Femur (tissue), 1 donor: ENCODE measurements at regions not wholly inside any gene's neighbourhood (a gene's known extent, or its start where the extent isn't known, plus 50 kb on each side); places are given as distances from the start of the nearest gene placed in this dataset.

Experiments used
- DNase-seq: peaks from one replicate; pipeline ENCODE4 v3.0.0-alpha.2; 2017

GRCh38 chr7:46343802-46344201, 422.7 kb upstream of the IGFBP3 start:
- DNase-seq: no peak

GRCh38 chr7:46322937-46323336, 401.9 kb upstream of the IGFBP3 start:
- DNase-seq: no peak

- no peak for DNase-seq
Observed at GRCh38 chr7:46321556-46322205, 400.6 kb upstream of the IGFBP3 start.

GRCh38 chr7:46320956-46321355, 399.9 kb upstream of the IGFBP3 start:
- DNase-seq: no peak

GRCh38 chr7:46319841-46320240, 398.8 kb upstream of the IGFBP3 start:
- DNase-seq: no peak

GRCh38 chr7:46318276-46318675, 397.2 kb upstream of the IGFBP3 start:
- no peak for DNase-seq

GRCh38 chr7:46317256-46317655, 396.2 kb upstream of the IGFBP3 start:
- no peak for DNase-seq

- DNase-seq: no peak
Observed at GRCh38 chr7:46315891-46316290, 394.8 kb upstream of the IGFBP3 start.

GRCh38 chr7:46301677-46302076, 380.6 kb upstream of the IGFBP3 start:
- DNase-seq: no peak

- no peak for DNase-seq
Observed at GRCh38 chr7:46297515-46297914, 376.4 kb upstream of the IGFBP3 start.

- DNase-seq: no peak
Observed at GRCh38 chr7:46296526-46296925, 375.5 kb upstream of the IGFBP3 start.

- DNase-seq: no peak
Observed at GRCh38 chr7:46294381-46294780, 373.3 kb upstream of the IGFBP3 start.

GRCh38 chr7:46292741-46293140, 371.7 kb upstream of the IGFBP3 start:
- DNase-seq: no peak

- DNase-seq: peak; percentile 31
Observed at GRCh38 chr7:46291601-46292150, 370.6 kb upstream of the IGFBP3 start.

- no peak for DNase-seq
Observed at GRCh38 chr7:46291050-46291438, 370.0 kb upstream of the IGFBP3 start.

GRCh38 chr7:46290374-46291049, 369.4 kb upstream of the IGFBP3 start:
- DNase-seq: no peak

GRCh38 chr7:46288861-46289260, 367.8 kb upstream of the IGFBP3 start:
- DNase-seq: no peak

GRCh38 chr7:46288010-46288409, 366.9 kb upstream of the IGFBP3 start:
- DNase-seq: no peak

- no peak for DNase-seq
Observed at GRCh38 chr7:46286957-46287356, 365.9 kb upstream of the IGFBP3 start.

GRCh38 chr7:46286356-46286755, 365.3 kb upstream of the IGFBP3 start:
- DNase-seq: no peak

- DNase-seq: no peak
Observed at GRCh38 chr7:46285878-46286277, 364.8 kb upstream of the IGFBP3 start.

- peak; percentile 41 for DNase-seq
Observed at GRCh38 chr7:46283852-46284251, 362.8 kb upstream of the IGFBP3 start.

- no peak for DNase-seq
Observed at GRCh38 chr7:46282155-46282554, 361.1 kb upstream of the IGFBP3 start.

- DNase-seq: no peak
Observed at GRCh38 chr7:46281071-46281470, 360.0 kb upstream of the IGFBP3 start.

- no peak for DNase-seq
Observed at GRCh38 chr7:46279290-46279689, 358.2 kb upstream of the IGFBP3 start.
